GM10266 (cell line): ENCODE measurements at regions not wholly inside any gene's neighbourhood (a gene's known extent, or its start where the extent isn't known, plus 50 kb on each side); places are given as distances from the start of the nearest gene placed in this dataset.

Experiments used
- DNase-seq: peaks from one replicate; pipeline ENCODE4 v3.0.0; 2012; ENCODE audit errors: extremely low spot score
- TF ChIP-seq, protein P1 (sequence below): IDR thresholded peaks from 2 replicates; pipeline ENCODE4 v1.5.1; 2012; ENCODE audit warnings: mild to moderate bottlenecking, low read depth; ENCODE audit not compliant: control insufficient read depth, insufficient read depth; ENCODE audit errors: missing control alignments

DNA sequence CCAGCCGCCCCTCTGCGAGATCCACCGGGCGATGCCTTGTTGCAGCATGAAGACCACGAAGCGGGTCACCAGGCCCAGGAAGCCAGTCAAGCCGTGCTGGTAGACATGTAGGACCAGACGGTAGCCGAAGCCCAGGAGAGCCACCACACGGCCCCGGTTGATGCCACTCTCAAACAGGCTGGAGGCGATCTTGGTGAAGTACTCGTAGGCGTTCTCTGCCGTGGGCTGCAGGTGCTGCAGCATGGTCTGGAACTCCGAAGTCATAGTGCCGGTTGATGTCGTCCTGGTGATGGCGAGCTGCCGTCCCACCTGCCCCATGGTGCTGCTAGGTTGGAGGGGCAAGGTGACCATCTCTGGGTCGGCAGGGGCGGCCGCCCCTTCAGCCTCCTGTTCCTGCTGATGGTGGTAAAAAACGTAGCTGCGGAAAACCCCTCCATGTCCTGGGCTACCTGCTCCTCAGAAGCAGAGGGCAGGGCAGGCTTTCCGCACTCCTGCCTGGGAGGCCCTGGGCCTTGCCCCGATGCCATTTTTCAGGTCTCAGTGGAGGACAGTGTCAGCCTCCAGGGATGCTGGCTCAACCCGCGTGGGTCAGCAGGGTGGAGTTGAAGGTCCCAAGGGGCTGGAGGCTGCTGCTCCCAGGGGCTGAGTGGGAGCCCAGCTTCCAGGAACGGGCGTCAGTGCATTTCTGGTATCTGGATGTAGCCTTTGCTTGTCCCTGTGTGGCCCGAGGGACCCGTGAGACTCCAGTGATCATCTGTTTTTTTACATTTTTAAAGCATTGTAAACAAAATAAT is 98.7 kb downstream of the ADAMTS15 start:
- TF ChIP-seq, protein P1, sequence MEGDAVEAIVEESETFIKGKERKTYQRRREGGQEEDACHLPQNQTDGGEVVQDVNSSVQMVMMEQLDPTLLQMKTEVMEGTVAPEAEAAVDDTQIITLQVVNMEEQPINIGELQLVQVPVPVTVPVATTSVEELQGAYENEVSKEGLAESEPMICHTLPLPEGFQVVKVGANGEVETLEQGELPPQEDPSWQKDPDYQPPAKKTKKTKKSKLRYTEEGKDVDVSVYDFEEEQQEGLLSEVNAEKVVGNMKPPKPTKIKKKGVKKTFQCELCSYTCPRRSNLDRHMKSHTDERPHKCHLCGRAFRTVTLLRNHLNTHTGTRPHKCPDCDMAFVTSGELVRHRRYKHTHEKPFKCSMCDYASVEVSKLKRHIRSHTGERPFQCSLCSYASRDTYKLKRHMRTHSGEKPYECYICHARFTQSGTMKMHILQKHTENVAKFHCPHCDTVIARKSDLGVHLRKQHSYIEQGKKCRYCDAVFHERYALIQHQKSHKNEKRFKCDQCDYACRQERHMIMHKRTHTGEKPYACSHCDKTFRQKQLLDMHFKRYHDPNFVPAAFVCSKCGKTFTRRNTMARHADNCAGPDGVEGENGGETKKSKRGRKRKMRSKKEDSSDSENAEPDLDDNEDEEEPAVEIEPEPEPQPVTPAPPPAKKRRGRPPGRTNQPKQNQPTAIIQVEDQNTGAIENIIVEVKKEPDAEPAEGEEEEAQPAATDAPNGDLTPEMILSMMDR = no peak

GRCh38 chr11:130547761-130548490 is 99.5 kb downstream of the ADAMTS15 start:
- no peak for DNase-seq

More for the DNA sequence above, 98.7 kb downstream of the ADAMTS15 start:
- DNase-seq = no peak

DNA sequence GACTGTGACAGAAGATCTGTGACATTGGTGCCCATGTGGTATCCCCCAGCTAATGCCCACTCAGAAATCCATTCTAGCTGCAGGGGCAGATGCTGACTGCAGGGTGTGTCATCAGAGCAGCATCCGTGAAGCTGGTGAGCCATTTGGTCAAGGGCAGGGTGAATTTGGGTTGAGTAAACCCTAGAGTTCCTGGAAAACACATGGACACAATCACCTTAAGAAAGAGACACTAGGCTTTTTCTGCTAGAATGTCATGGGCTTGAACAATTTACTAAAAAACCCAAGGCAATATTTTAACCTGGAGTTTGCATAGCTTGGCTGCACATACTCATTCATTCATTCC is 100.0 kb downstream of the ADAMTS15 start:
- DNase-seq = no peak
- TF ChIP-seq, protein P1 = no peak

More at GRCh38 chr11:130547761-130548490, 99.5 kb downstream of the ADAMTS15 start:
- TF ChIP-seq, protein P1 = no peak

- no peak for DNase-seq
- TF ChIP-seq, protein P1 = no peak
These were observed 101.1 kb downstream of the ADAMTS15 start for GRCh38 chr11:130549393-130549999.

DNA sequence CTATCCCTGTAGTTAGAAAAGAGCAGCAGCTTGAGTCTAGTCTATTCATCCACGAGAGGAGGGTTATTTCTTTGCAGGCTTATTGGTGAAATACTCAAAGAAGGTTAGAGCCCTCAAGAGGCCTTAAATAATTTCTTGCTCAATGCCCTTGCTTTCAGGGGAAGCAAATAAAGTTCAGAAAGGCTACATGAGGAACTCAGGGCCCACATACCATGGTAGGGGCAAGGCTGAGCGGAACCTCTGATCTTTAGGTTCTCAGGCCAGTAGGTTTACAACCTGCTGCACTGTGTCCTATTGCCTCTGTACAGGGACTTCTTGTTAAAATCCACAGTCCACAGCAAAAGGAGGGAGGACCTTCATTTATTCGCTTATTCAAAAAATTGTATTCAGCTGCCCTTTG is 101.7 kb downstream of the ADAMTS15 start:
- TF ChIP-seq, protein P1 = no peak
- DNase-seq = no peak

GRCh38 chr11:130550984-130551383 is 102.5 kb downstream of the ADAMTS15 start:
- DNase-seq = no peak
- TF ChIP-seq, protein P1 = no peak
